K562 (cell line): ENCODE measurements at regions not wholly inside any gene's neighbourhood (a gene's known extent, or its start where the extent isn't known, plus 50 kb on each side); places are given as distances from the start of the nearest gene placed in this dataset.
A peak's percentile ranks its signal among the peaks of the same experiment; 100 is the strongest.

Source experiments
- CCNT2 ChIP-seq: IDR thresholded peaks from 2 replicates; pipeline ENCODE4 v1.6.1; 2011; ENCODE audit warnings: borderline replicate concordance, low read depth, mild to moderate bottlenecking, moderate library complexity, mixed read lengths, low read length; ENCODE audit not compliant: insufficient read length; ENCODE audit errors: extremely low read depth
- CREBBP ChIP-seq: IDR thresholded peaks from one replicate; pipeline ENCODE4 v1.6.1; 2012; ENCODE audit warnings: low read depth, mild to moderate bottlenecking, control low read depth, inconsistent platforms, low read length
- E2F3 ChIP-seq: fragments of 250-450 bp; sonication (Bioruptor Pico); IDR thresholded peaks from 2 replicates; pipeline ENCODE4 v1.4.0; 2020; ENCODE audit warnings: mild to moderate bottlenecking
- PCBP2 ChIP-seq: fragments of 200-400 bp; formaldehyde crosslinking; IDR thresholded peaks from 2 replicates; pipeline ENCODE4 v1.6.1; 2018; ENCODE audit warnings: low read length, low read depth, mild to moderate bottlenecking, moderate library complexity; ENCODE audit not compliant: poor library complexity, severe bottlenecking
- POLR2H ChIP-seq: IDR thresholded peaks from 2 replicates; pipeline ENCODE4 v1.6.1; 2016; ENCODE audit warnings: missing genetic modification characterization, low read depth, mild to moderate bottlenecking, control low read depth, missing compliant biosample characterization, moderate library complexity
- PRMT5 ChIP-seq: sonication (generic); formaldehyde crosslinking; IDR thresholded peaks from 2 replicates; pipeline ENCODE4 v1.5.0; 2020; ENCODE audit warnings: missing genetic modification reagents
- SPI1 ChIP-seq: IDR thresholded peaks from 2 replicates; pipeline ENCODE4 v1.6.1; 2011; ENCODE audit warnings: low read depth, low read length, control low read depth, borderline replicate concordance
- TAF1 ChIP-seq: IDR thresholded peaks from 2 replicates; pipeline ENCODE4 v1.6.1; 2011; ENCODE audit warnings: mild to moderate bottlenecking, low read length, moderate library complexity; ENCODE audit not compliant: insufficient read depth, control insufficient read depth, severe bottlenecking; ENCODE audit errors: extremely low read depth
- ZNF75A ChIP-seq: fragments of 450-650 bp; formaldehyde crosslinking; IDR thresholded peaks from 2 replicates; pipeline ENCODE4 v1.4.0; 2020; ENCODE audit warnings: mild to moderate bottlenecking
- TF ChIP-seq, protein P1 (sequence below): sonication (generic); IDR thresholded peaks from 2 replicates; pipeline ENCODE4 v1.6.1; 2016
- TF ChIP-seq, protein P2 (sequence below): fragments of 250-450 bp; sonication (Bioruptor Pico); IDR thresholded peaks from 2 replicates; pipeline ENCODE4 v1.8.0; 2021; ENCODE audit warnings: moderate library complexity, mild to moderate bottlenecking, inconsistent platforms
- TF ChIP-seq, protein P3 (sequence below): fragments of 250-450 bp; sonication (Bioruptor Pico); IDR thresholded peaks from 2 replicates; pipeline ENCODE4 v1.8.0; 2022; ENCODE audit warnings: inconsistent platforms
- TF ChIP-seq, protein P4 (sequence below): fragments of 250-450 bp; sonication (Bioruptor Pico); IDR thresholded peaks from 2 replicates; pipeline ENCODE4 v1.5.0; 2020; ENCODE audit warnings: mild to moderate bottlenecking, borderline replicate concordance

DNA sequence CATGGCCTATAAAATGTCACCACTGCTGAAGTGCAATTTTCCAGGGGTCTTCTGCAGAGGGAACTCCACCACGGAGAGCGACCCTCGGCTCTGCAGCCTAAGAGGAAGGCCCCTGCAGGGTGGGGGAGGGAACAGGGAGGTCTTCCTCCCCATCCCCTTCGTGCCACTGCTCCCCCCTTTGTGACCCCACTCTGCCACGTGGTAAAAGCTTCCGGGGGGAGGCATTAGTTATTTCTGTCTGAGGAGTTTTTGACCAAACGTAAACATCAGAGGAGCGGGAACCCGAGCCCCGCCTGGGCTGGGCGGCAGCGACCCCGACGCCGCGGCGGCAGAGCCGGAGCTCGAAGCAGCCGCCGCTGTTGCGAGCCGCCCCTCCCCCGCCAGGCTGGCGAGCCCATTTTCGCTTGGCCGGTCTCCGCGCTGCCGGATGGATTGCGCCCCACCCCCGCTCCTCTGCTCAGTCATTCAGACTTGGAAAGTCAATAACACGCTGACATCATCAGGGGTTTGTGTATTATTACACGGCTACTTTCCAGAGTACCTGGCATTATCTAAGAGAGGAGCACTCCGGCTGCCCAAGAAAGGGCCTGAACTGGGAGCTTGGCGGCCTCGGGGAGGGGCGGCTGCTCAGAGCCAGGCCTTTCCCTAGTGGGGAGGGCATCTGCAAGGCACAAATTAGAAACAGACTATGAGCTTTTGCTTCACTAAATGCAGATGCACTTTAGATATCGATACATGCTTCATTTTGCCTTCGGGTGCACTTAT, 162.5 kb upstream of the TBL1XR1 start (continued):
- TF ChIP-seq TAF1 (peak; percentile 43), PCBP2 (no peak), E2F3 (CRISPR knock-in tag) (no peak), PRMT5 (CRISPR knock-in tag) (no peak), POLR2H (tag) (peak; percentile 41), CREBBP (no peak), CCNT2 (peak; percentile 100), SPI1 (no peak), ZNF75A (CRISPR knock-in tag) (no peak)
- TF ChIP-seq, protein P1, sequence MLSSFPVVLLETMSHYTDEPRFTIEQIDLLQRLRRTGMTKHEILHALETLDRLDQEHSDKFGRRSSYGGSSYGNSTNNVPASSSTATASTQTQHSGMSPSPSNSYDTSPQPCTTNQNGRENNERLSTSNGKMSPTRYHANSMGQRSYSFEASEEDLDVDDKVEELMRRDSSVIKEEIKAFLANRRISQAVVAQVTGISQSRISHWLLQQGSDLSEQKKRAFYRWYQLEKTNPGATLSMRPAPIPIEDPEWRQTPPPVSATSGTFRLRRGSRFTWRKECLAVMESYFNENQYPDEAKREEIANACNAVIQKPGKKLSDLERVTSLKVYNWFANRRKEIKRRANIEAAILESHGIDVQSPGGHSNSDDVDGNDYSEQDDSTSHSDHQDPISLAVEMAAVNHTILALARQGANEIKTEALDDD: peak; percentile 49; the same call in 1 of the 2 replicates
- TF ChIP-seq, protein P2, sequence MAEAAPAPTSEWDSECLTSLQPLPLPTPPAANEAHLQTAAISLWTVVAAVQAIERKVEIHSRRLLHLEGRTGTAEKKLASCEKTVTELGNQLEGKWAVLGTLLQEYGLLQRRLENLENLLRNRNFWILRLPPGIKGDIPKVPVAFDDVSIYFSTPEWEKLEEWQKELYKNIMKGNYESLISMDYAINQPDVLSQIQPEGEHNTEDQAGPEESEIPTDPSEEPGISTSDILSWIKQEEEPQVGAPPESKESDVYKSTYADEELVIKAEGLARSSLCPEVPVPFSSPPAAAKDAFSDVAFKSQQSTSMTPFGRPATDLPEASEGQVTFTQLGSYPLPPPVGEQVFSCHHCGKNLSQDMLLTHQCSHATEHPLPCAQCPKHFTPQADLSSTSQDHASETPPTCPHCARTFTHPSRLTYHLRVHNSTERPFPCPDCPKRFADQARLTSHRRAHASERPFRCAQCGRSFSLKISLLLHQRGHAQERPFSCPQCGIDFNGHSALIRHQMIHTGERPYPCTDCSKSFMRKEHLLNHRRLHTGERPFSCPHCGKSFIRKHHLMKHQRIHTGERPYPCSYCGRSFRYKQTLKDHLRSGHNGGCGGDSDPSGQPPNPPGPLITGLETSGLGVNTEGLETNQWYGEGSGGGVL: no peak
- TF ChIP-seq, protein P3, sequence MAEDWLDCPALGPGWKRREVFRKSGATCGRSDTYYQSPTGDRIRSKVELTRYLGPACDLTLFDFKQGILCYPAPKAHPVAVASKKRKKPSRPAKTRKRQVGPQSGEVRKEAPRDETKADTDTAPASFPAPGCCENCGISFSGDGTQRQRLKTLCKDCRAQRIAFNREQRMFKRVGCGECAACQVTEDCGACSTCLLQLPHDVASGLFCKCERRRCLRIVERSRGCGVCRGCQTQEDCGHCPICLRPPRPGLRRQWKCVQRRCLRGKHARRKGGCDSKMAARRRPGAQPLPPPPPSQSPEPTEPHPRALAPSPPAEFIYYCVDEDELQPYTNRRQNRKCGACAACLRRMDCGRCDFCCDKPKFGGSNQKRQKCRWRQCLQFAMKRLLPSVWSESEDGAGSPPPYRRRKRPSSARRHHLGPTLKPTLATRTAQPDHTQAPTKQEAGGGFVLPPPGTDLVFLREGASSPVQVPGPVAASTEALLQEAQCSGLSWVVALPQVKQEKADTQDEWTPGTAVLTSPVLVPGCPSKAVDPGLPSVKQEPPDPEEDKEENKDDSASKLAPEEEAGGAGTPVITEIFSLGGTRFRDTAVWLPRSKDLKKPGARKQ (CRISPR knock-in tag): no peak
- TF ChIP-seq, protein P4, sequence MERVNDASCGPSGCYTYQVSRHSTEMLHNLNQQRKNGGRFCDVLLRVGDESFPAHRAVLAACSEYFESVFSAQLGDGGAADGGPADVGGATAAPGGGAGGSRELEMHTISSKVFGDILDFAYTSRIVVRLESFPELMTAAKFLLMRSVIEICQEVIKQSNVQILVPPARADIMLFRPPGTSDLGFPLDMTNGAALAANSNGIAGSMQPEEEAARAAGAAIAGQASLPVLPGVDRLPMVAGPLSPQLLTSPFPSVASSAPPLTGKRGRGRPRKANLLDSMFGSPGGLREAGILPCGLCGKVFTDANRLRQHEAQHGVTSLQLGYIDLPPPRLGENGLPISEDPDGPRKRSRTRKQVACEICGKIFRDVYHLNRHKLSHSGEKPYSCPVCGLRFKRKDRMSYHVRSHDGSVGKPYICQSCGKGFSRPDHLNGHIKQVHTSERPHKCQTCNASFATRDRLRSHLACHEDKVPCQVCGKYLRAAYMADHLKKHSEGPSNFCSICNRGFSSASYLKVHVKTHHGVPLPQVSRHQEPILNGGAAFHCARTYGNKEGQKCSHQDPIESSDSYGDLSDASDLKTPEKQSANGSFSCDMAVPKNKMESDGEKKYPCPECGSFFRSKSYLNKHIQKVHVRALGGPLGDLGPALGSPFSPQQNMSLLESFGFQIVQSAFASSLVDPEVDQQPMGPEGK (CRISPR knock-in tag): no peak
